ENCODE measurements at regions not wholly inside any gene's neighbourhood (a gene's known extent, or its start where the extent isn't known, plus 50 kb on each side); places are given as distances from the start of the nearest gene placed in this dataset.

DNA sequence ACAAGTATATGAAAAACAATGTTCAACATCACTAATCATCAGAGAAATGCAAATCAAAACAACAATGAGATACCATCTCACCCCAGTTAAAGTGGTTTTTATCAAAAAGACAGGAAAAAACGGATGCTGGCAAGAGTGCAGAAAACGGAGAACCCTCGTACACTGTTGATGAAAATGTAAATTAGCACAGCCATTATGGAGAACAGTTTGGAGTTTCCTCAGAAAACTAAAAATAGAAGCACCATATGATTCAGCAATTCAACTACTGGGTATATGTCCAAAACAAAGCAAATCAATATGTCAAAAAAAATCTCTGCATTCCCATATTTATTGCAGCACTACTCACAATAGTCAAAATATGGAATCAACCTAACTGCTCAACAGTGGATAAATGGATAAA lies 50.1 kb upstream of the CES5A start:
- Histone ChIP-seq H3K27ac (ENCODE audit: low read length) (no peak overlapping the region), H3K36me3 (ENCODE audit: control insufficient read depth, insufficient read depth, low read length) (no peaks in the 10 kb centered on the region), H3K4me3 (ENCODE audit: low read depth in 2 of 2, low read length in 2 of 2) (no peak overlapping the region), H3K9me3 (ENCODE audit: control insufficient read depth, insufficient read depth, low read depth, low read length) (no peaks in the 10 kb centered on the region), H3K4me1 (ENCODE audit: control insufficient read depth, insufficient read depth, low read length) (no peaks in the 10 kb centered on the region), H3K27me3 (ENCODE audit: control insufficient read depth, insufficient read depth, low read length) (no peaks in the 10 kb centered on the region)
- ChIA-PET CTCF (no interaction called here), POLR2A (no interaction called here)
- ATAC-seq (no peak), DNase-seq (ENCODE audit: low read depth, low spot score) (no peak)
- intact Hi-C loops (cut with micrococcal nuclease; ENCODE audit: unreplicated experiment) (no loop called here), in situ Hi-C loops (cut with HindIII; ENCODE audit: low pct_unique_long_range_greater_than_20kb, low sequenced_read_pairs) (no loop called here)
- no peak for TF ChIP-seq SIN3A (IDR thresholded peaks at IDR 0.05; ENCODE audit: borderline replicate concordance, insufficient read depth, low read depth, low read length)
- TF ChIP-seq, protein P1, sequence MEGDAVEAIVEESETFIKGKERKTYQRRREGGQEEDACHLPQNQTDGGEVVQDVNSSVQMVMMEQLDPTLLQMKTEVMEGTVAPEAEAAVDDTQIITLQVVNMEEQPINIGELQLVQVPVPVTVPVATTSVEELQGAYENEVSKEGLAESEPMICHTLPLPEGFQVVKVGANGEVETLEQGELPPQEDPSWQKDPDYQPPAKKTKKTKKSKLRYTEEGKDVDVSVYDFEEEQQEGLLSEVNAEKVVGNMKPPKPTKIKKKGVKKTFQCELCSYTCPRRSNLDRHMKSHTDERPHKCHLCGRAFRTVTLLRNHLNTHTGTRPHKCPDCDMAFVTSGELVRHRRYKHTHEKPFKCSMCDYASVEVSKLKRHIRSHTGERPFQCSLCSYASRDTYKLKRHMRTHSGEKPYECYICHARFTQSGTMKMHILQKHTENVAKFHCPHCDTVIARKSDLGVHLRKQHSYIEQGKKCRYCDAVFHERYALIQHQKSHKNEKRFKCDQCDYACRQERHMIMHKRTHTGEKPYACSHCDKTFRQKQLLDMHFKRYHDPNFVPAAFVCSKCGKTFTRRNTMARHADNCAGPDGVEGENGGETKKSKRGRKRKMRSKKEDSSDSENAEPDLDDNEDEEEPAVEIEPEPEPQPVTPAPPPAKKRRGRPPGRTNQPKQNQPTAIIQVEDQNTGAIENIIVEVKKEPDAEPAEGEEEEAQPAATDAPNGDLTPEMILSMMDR (IDR thresholded peaks at IDR 0.05): no peak
- no peak for TF ChIP-seq TCF7L2 (IDR thresholded peaks at IDR 0.05; ENCODE audit: low read depth, low read length)
- TF ChIP-seq, protein P2, sequence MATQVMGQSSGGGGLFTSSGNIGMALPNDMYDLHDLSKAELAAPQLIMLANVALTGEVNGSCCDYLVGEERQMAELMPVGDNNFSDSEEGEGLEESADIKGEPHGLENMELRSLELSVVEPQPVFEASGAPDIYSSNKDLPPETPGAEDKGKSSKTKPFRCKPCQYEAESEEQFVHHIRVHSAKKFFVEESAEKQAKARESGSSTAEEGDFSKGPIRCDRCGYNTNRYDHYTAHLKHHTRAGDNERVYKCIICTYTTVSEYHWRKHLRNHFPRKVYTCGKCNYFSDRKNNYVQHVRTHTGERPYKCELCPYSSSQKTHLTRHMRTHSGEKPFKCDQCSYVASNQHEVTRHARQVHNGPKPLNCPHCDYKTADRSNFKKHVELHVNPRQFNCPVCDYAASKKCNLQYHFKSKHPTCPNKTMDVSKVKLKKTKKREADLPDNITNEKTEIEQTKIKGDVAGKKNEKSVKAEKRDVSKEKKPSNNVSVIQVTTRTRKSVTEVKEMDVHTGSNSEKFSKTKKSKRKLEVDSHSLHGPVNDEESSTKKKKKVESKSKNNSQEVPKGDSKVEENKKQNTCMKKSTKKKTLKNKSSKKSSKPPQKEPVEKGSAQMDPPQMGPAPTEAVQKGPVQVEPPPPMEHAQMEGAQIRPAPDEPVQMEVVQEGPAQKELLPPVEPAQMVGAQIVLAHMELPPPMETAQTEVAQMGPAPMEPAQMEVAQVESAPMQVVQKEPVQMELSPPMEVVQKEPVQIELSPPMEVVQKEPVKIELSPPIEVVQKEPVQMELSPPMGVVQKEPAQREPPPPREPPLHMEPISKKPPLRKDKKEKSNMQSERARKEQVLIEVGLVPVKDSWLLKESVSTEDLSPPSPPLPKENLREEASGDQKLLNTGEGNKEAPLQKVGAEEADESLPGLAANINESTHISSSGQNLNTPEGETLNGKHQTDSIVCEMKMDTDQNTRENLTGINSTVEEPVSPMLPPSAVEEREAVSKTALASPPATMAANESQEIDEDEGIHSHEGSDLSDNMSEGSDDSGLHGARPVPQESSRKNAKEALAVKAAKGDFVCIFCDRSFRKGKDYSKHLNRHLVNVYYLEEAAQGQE (IDR thresholded peaks at IDR 0.05; ENCODE audit: insufficient read depth in 1 of 2, low read depth in 2 of 2, low read length in 1 of 2): no peak
- TF ChIP-seq POLR2AphosphoS5 (IDR thresholded peaks at IDR 0.05; ENCODE audit: low read depth, low read length): no peak
- BruUV-seq (replicated peaks): no TSS peak
